ENCODE measurements at regions not wholly inside any gene's neighbourhood (a gene's known extent, or its start where the extent isn't known, plus 50 kb on each side); places are given as distances from the start of the nearest gene placed in this dataset.

DNA sequence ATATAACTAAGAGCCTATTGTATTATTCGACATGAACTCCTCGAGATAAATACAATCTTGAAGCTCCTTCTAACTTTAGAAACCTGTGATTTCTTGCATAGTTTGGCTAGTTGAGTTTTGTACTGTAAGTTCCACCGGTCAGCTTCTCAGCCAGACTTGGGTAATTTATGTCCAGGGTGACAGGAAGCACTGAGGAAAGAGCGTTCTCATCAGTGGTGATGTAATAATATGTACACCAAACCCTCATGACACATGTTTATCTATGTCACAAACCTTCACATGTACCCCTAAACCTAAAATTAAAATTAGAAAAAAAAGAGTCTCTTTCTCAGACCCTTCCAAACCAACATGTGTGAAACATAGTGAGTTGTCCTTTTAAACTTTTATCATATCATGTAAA, 205.7 kb downstream of the KCNRG start:
- H3K4me3 ChIP-seq = no peak overlapping the region
- 42 to 58% (median 56%) methylated on average over 4 of the region's 4 CpGs for WGBS, 3 donors
- TF ChIP-seq EP300 (IDR thresholded peaks at IDR 0.05) = no peak
- no peak for TF ChIP-seq POLR2A (IDR thresholded peaks at IDR 0.05)
- TF ChIP-seq, protein P1, sequence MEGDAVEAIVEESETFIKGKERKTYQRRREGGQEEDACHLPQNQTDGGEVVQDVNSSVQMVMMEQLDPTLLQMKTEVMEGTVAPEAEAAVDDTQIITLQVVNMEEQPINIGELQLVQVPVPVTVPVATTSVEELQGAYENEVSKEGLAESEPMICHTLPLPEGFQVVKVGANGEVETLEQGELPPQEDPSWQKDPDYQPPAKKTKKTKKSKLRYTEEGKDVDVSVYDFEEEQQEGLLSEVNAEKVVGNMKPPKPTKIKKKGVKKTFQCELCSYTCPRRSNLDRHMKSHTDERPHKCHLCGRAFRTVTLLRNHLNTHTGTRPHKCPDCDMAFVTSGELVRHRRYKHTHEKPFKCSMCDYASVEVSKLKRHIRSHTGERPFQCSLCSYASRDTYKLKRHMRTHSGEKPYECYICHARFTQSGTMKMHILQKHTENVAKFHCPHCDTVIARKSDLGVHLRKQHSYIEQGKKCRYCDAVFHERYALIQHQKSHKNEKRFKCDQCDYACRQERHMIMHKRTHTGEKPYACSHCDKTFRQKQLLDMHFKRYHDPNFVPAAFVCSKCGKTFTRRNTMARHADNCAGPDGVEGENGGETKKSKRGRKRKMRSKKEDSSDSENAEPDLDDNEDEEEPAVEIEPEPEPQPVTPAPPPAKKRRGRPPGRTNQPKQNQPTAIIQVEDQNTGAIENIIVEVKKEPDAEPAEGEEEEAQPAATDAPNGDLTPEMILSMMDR (IDR thresholded peaks at IDR 0.05) = no peak
- H3K36me3 ChIP-seq = no peaks in the 10 kb centered on the region
- DNase-seq = no peak
- no peaks in the 10 kb centered on the region for H3K4me1 ChIP-seq (ENCODE audit: insufficient read depth)
- intact Hi-C loops (cut with DNase I) = no loop called here
- no peaks in the 10 kb centered on the region for H3K27me3 ChIP-seq
- no peak overlapping the region for H3K27ac ChIP-seq
- no peaks in the 10 kb centered on the region for H3K9me3 ChIP-seq

DNA sequence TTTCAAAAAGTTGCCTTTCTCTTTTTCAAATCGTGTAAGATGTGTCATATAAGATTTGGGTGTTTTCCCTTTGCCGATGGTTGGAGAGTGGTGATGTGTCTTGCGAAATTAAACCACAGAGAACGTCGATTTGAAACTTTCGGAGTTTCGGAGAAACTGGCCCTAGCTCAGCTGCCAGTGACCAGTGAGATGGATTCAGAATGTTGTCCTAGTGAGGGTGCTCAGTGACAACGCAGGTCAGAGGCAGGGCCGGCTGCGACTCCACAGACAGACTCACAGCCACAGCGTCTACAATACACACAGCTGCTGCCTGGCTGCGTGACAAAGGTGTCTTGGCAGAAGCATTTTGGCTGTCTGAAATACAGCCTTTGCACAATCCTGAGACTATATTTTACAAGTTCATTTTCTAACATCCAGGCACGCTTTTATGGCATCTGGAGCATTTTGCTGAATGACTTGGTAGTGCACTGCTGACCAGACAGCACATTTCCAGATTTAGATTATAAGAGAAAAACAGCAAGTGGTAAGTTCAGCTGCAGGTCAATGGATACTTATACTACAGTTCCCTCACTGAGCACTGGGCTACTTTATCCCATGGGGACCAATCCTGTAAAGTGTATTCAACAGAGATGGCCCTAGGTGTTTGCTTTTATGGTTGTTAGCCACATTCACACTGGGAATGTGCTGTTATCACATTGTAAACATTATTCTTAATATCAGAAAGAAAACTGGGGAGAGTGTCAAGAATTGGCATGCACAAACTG, 207.5 kb downstream of the KCNRG start:
- no peak for TF ChIP-seq POLR2A (IDR thresholded peaks at IDR 0.05)
- TF ChIP-seq, protein P1 (IDR thresholded peaks at IDR 0.05) = no peak
- no peak for TF ChIP-seq EP300 (IDR thresholded peaks at IDR 0.05)
- 11 to 14% (median 11%) methylated on average over 13 of the region's 13 CpGs for WGBS, 3 donors
- no peak overlapping the region for H3K27ac ChIP-seq
- H3K27me3 ChIP-seq = no peaks in the 10 kb centered on the region
- peak in 2 of 5 donors; percentile 20 to 41 for DNase-seq
- no peaks in the 10 kb centered on the region for H3K4me1 ChIP-seq (ENCODE audit: insufficient read depth)
- intact Hi-C loops (cut with DNase I) = no loop called here
- H3K4me3 ChIP-seq = no peak overlapping the region
- H3K9me3 ChIP-seq = no peaks in the 10 kb centered on the region
- no peaks in the 10 kb centered on the region for H3K36me3 ChIP-seq

DNA sequence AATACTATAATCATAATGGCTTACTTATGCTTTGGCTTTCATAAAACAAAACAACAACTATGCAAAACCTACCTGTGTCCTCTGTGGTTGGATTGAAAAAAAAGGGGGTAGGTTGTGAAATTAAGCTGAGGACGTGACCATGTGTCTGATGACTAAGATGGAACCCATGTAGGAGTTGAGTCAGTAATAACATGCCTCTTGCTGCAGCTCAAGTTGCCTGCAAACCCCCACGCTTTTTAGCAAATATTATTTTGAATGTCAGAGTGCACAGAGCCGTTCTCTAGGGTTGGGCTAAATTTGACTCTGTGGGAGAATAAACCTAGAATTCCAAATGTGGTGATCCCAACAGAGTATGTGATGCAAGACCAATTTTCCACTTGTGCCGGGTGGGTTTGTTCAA, 209.3 kb downstream of the KCNRG start:
- Histone ChIP-seq H3K4me1 (ENCODE audit: insufficient read depth) (no peaks in the 10 kb centered on the region), H3K27ac (no peak overlapping the region), H3K4me3 (no peak overlapping the region), H3K27me3 (no peaks in the 10 kb centered on the region), H3K36me3 (no peaks in the 10 kb centered on the region), H3K9me3 (no peaks in the 10 kb centered on the region)
- TF ChIP-seq EP300 (IDR thresholded peaks at IDR 0.05) = no peak
- TF ChIP-seq, protein P1 (IDR thresholded peaks at IDR 0.05) = no peak
- no peak for TF ChIP-seq POLR2A (IDR thresholded peaks at IDR 0.05)
- DNase-seq = no peak
- intact Hi-C loops (cut with DNase I) = no loop called here
- WGBS, 3 donors = 75 to 79% (median 76%) methylated on average over 4 of the region's 4 CpGs

DNA sequence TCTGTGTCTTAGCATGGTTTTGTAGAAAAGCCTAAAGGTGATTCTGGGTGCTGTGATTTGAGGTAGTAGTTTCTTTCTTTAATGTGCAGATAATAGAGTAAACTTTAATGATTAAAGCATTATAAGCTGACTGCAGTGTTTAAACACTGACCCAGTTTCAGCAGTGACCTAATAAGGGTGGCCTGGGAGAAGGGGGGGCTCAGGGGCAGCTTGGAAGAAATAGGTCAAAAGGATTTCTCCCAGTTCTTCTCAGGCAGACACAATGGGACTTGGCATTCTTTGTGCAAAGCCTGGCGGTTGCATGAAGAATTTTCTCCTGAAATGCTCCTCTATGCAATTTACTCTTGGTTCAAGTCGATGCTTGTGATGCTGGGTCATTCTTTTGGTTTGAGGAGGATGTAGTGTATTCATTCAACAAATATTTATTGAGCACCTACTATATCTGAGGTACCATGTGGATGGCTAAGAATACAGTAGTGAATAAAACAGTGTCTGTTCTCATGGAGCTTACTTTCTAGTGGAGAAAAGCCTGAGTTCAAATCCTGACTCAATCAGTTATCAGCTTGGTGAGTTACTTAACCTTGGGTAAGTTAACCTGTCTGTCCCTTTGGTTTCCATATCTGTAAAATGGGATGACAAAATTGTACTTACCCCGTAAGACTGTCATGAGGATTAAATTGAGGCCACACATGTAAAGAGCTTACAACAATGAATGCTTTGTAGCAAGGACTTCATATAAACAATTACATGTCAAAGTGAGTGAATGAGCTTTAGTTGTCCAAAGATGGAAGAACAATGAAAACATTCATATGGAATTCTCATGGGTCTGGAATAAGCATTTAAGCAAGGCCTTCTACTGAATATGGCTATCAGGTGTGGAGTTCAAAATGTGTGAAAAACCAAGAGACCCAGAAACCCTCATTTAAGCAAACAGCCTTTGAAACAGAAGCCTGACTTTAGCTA, 210.2 kb downstream of the KCNRG start:
- Histone ChIP-seq H3K27me3 (no peaks in the 10 kb centered on the region), H3K4me3 (no peak overlapping the region), H3K9me3 (no peaks in the 10 kb centered on the region), H3K4me1 (ENCODE audit: insufficient read depth) (no peaks in the 10 kb centered on the region), H3K36me3 (no peaks in the 10 kb centered on the region), H3K27ac (no peak overlapping the region)
- TF ChIP-seq POLR2A (IDR thresholded peaks at IDR 0.05) (no peak), EP300 (IDR thresholded peaks at IDR 0.05) (no peak)
- TF ChIP-seq, protein P1 (IDR thresholded peaks at IDR 0.05) = no peak
- WGBS, 3 donors = 79 to 95% (median 88%) methylated on average over 3 of the region's 3 CpGs
- DNase-seq = no peak
- intact Hi-C loops (cut with DNase I) = no loop called here

Measured in ovary (tissue), 7 donors.